ENCODE measurements at regions not wholly inside any gene's neighbourhood (a gene's known extent, or its start where the extent isn't known, plus 50 kb on each side); places are given as distances from the start of the nearest gene placed in this dataset.

DNA sequence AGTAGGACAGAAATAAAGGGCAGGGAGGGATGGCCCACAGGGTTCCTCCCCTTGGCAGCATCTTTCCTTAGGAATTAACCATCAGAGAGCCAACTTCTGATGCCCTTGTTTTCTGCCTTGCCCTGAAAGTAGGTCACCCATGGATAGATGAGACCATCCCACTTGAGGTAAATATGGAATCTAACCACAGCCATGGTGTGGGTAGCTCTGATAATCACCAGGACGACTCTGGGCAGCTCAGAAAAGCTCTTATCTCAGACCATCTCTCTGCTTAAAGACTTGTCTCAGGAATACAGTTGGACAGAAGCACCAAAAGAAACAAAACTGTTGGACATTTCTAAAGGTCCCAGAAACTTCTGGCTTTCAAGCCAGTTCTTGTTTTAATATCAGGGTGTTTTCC lies 101.4 kb upstream of the CELF4 start:
- no peak overlapping the region for H3K14ac ChIP-seq (ENCODE audit: insufficient read length)
- 100% methylated on average over 1 of the region's 1 CpG; no CpG with 5 or more reads in 1 of the 2 experiments for WGBS, 2 experiments (ENCODE audit: extremely low coverage in 1 of 2, insufficient coverage in 1 of 2, insufficient read length in 1 of 2, insufficient replicate concordance in 2 of 2, low coverage in 1 of 2, low lambda C conversion rate in 2 of 2, missing lambda C conversion rate in 1 of 2)
- FAIRE-seq, result no peak
- no peak for TF ChIP-seq PHF8 (conservative IDR thresholded peaks at IDR 0.05; ENCODE audit: low read depth, low read length)
- TF ChIP-seq CTBP2 (IDR thresholded peaks at IDR 0.05; ENCODE audit: borderline replicate concordance, insufficient read depth, insufficient read length, low read length), result no peak
- TF ChIP-seq SP1 (IDR thresholded peaks at IDR 0.05; ENCODE audit: low read depth, low read length), result no peak
- no peak for TF ChIP-seq EP300 (IDR thresholded peaks at IDR 0.05; ENCODE audit: borderline replicate concordance in 1 of 2, low read depth in 2 of 2, low read length in 2 of 2)
- no peak for TF ChIP-seq POLR2AphosphoS5 (IDR thresholded peaks at IDR 0.05; ENCODE audit: low read depth, low read length)
- no peak for TF ChIP-seq TBP (IDR thresholded peaks at IDR 0.05; ENCODE audit: low read depth, low read length)
- no peak for TF ChIP-seq RNF2 (IDR thresholded peaks at IDR 0.05; ENCODE audit: borderline replicate concordance, low read depth, low read length, missing control alignments, poor library complexity, severe bottlenecking)
- TF ChIP-seq TAF7 (optimal IDR thresholded peaks at IDR 0.05; ENCODE audit: borderline replicate concordance, low read depth, low read length), result no peak
- TF ChIP-seq SUZ12 (IDR thresholded peaks at IDR 0.05; ENCODE audit: low read length), result no peak
- TF ChIP-seq GABPA (IDR thresholded peaks at IDR 0.05; ENCODE audit: borderline replicate concordance, insufficient read depth, low read length), result no peak
- no peak for TF ChIP-seq SIN3A (conservative IDR thresholded peaks at IDR 0.05 in 1 of 2, IDR thresholded peaks at IDR 0.05 in 1 of 2; ENCODE audit: low read depth in 1 of 2, low read length in 2 of 2)
- no peak for TF ChIP-seq SIRT6 (IDR thresholded peaks at IDR 0.05; ENCODE audit: low read length)

More for the DNA sequence above, 101.4 kb upstream of the CELF4 start:
- no peak for DNase-seq (ENCODE audit: low read depth in 1 of 2, low spot score in 2 of 2)
- Histone ChIP-seq H3K4me3 (ENCODE audit: extremely low read depth in 1 of 4, insufficient read depth in 2 of 4, low read depth in 3 of 4, low read length in 4 of 4) (no peak overlapping the region), H3K18ac (ENCODE audit: extremely low read depth, low read length) (no peak overlapping the region), H3K27me3 (replicated peaks in 1 of 4; ENCODE audit: control insufficient read depth in 3 of 4, extremely low read depth in 1 of 4, insufficient read depth in 3 of 4, low read length in 3 of 4) (no peaks in the 10 kb centered on the region), H3K23ac (ENCODE audit: insufficient read length) (no peak overlapping the region), H2AK5ac (ENCODE audit: low read depth, low read length) (no peak overlapping the region), H4K20me1 (replicated peaks in 1 of 2; ENCODE audit: control insufficient read depth in 1 of 2, insufficient read depth in 2 of 2, low read length in 2 of 2) (no peaks in the 10 kb centered on the region), H3K23me2 (ENCODE audit: low read depth, low read length) (no peaks in the 10 kb centered on the region), H3K79me1 (ENCODE audit: low read depth, low read length) (no peaks in the 10 kb centered on the region), H4K8ac (ENCODE audit: extremely low read depth, insufficient read depth, low read length) (no peak overlapping the region), H4K91ac (replicated peaks; ENCODE audit: insufficient read length, low read length) (no peak overlapping the region), H2BK15ac (ENCODE audit: low read length) (no peak overlapping the region), H3K36me3 (ENCODE audit: control insufficient read depth in 2 of 4, insufficient read depth in 4 of 4, low read length in 3 of 4) (no peaks in the 10 kb centered on the region), H3K4me1 (replicated peaks in 1 of 4; ENCODE audit: control insufficient read depth in 3 of 4, insufficient read depth in 4 of 4, low read length in 3 of 4) (peaks cover 4 to 11% (median 5%) of the 10 kb centered on the region in 4 experiments; a peak in 6 of 7 replicates), H3K4me2 (ENCODE audit: insufficient read depth in 1 of 2, low read depth in 2 of 2, low read length in 2 of 2) (no peak overlapping the region), H3K9me3 (ENCODE audit: insufficient read depth in 2 of 2, low read depth in 1 of 2, low read length in 1 of 2) (no peaks in the 10 kb centered on the region), H4K5ac (ENCODE audit: insufficient read length, low read depth, low read length) (no peak overlapping the region), H2BK20ac (ENCODE audit: low read length) (no peak overlapping the region), H3K4ac (replicated peaks; ENCODE audit: insufficient read length, low read depth, low read length) (no peak overlapping the region), H3K27ac (ENCODE audit: low read depth, low read length) (no peak overlapping the region), H2BK12ac (ENCODE audit: low read depth, low read length) (no peak overlapping the region; the same call in 1 of the 2 replicates), H3K79me2 (ENCODE audit: control insufficient read depth in 1 of 2, insufficient read depth in 2 of 2, low read length in 2 of 2) (no peaks in the 10 kb centered on the region), H2AFZ (ENCODE audit: low read length) (no peak overlapping the region), H2BK5ac (ENCODE audit: low read depth, low read length) (no peak overlapping the region), H2BK120ac (replicated peaks; ENCODE audit: low read depth, low read length) (no peak overlapping the region), H3K56ac (replicated peaks; ENCODE audit: insufficient read length, low read depth, low read length) (no peak overlapping the region), H3K9ac (replicated peaks in 1 of 4; ENCODE audit: extremely low read depth in 1 of 4, low read depth in 3 of 4, low read length in 3 of 4) (no peak overlapping the region)
- POLR2A ChIA-PET (ENCODE audit: partially characterized antibody), result no interaction called here
- CTCF ChIA-PET (ENCODE audit: partially characterized antibody), result interaction anchor here (1.6 kb wide), 1 partner anchor 34 kb away, joined by 4 read pairs; no protein-coding TSS in a partner anchor

Measured in H1 (cell line).